Tongue (tissue), 1 donor: ENCODE measurements at regions not wholly inside any gene's neighbourhood (a gene's known extent, or its start where the extent isn't known, plus 50 kb on each side); places are given as distances from the start of the nearest gene placed in this dataset.

Source experiments
- DNase-seq: peaks from one replicate; pipeline ENCODE4 v3.0.0-alpha.2; 2015

DNA sequence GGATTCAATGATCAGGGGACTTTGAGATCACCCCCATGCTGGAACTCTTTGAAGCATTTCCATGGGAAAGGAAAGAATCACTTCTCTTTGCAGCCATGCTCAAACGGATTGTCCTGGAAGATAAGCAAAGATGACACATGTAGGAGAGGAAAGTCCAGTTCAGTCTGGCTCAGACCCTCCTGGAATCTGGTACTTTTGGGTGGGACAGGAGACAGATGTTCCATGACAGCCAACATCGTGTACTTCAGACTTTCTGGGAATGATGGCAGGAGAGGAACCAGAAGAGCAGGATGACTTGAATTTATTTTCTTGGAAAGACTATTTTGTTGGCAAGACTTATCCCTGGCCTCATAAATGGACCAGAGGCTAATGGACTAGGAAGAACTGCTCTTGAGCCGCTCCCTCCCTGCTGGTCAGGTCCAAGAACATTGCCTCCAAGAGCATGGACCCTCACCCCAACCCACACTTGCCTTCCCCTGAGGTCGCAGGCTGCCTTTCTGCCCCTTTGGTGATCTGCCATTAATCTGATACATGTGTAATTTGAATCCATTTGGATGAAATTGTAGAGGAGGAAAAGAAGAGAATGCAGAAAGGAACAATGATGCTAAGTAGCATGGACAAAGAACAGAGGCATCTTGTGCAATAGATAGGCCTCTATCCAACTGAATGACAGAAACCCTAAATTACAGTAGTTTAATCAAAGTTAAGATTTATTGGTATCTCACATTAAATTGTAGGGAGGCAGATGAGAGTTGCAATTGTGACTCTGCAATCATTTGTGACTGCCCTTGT is 201.0 kb downstream of the SNX19 start:
- DNase-seq = no peak

DNA sequence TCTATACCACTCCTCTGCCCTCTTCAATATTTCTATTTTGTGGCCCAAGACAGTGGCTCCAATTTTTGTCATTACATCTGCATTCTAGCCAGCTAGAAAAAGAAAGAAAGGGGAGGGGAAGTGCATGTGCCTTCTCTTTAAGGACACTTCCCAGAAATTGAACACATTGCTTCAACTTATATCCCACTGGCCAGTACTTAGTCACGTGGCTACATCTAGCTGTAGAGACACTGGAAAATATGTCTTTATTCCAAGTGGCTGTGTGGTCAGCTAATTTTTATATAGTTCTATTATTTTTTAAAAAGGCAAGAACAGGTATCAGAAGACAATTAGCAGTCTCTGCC is 200.4 kb downstream of the SNX19 start:
- no peak for DNase-seq

DNA sequence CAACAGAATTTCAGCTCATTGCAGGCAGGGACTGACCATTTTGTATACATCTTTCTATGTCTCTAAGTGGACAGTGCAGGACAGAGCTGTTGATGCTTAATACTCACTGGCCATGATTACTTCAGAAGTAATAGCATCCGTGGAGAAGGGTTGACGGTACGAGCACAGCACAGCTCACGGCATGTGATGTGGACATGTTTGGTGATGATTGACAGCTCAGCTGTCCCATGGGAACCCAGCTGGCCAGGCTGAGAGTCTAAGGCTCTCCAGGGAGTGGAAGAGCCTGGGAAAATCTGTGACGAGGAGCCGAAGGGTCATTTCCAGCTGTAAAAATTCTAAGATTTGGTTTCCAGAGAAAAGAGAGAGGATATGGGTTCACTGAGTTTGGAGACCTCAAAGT is 198.2 kb downstream of the SNX19 start:
- DNase-seq = no peak

DNA sequence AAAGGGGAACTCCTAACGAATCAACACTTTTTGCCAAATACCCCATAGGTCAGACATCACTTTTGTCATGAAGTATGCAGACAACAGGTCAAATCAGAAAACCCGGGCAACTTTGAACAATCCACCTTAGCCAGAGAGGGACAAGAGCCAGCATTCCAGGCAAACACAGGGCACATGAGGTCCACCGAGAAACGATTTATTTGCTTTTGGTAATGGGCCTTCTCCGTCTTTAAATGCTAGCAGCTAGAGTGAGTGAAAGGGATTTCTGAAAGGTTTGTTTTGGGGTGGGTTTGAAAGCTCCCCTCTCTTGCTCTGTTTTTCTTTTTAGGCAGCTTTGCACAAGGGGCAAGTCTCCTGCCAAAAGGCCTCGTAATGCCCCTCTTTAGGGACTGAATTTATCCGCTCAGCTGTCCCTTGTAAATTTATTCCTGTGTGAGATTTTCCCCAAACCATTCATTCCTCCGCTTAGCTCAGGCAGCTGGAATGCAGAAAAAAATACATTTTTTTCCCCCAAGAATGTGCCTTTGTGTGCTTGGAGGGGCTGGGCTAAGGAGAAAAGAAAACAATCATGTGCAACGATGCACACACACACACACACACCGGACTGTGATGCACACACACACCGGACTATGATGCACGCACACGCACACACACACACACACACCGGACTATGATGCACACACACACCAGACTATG is 196.9 kb downstream of the SNX19 start:
- DNase-seq = peak; percentile 82

DNA sequence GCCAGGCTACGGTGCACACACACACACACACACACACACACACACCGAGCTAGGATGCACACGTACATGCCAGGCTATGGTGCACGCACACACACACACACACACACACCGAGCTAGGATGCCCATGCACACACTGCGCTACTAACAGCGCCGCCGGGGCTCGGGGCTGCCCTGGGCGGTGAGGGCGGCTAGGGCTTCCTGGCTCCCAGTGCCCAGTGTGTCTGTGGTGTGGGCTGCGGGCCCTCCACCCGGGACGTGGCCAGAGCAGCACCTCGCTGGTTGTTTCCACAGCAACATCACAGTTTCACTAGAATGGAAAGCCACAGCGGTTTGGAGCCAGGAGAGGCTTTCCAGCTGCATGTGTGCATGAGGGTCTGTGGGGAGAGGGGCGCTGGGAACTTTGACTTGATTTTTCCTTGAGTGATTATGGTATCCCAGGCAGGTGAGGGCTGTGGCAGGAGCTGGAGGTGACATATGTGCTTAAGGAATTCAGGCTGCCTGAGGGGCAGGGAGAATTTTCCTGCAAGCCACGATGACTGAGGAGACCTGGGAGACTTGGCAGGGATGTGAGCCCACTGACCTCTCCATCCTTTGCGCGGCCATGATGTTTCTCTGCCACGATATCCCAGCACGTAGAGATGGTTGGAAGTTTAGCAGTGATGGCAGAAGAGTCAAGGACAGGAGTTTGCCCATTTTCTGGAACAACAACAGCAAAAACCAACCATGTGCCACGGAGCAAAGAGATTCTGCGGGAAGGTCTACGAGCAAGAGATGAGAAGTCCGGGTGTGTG is 195.9 kb downstream of the SNX19 start:
- DNase-seq = peak; percentile 33

DNA sequence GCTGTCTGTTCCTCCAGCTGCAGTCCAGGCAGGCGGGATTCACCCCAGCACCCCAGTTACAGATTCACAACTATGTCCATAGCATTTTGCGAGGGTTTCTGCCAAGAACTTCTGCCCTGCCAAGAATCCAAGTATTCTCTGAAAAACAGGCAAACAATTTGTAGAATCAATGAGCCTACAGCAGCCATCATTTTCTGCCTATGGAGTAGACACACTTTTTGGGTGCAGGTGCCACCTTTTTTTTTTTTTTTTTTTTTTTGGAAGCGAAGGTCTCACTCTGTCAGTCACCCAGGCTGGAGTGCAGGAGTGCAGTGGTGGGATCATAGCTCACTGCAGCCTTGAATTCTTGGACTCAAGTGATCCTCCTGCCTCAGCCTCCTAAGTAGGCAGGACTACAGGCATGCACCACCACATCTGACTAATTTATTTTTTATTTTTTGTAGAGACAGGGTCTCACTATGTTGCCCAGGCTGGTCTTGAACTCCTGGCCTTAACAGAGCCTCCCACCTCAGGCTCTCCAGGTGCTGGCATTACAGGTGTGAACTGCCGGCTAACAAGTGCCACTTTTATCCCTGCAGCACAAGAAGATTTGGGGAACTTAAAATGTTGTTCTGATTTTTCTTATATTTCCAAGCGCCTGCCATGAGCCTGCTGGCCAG is 195.1 kb downstream of the SNX19 start:
- DNase-seq = no peak

DNA sequence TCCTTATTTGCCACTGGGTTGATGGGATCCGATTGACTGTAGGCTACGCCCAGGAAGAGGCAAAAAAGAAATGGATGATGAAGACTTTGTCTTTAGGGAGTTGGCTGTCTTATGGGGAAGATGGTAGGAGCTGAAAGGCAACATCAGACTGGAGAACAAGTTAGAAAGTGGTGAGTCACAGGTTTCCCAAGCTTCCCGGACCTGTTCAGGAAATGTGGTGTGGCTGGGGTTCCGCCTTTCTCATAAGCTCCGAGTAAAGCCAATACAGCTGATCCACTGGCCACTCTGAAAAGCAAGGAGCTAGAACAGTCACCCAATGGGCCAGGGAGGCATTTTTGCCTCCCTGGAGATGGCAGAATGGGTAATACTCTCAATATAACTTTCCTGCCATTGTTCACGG is 194.5 kb downstream of the SNX19 start:
- DNase-seq = no peak

DNA sequence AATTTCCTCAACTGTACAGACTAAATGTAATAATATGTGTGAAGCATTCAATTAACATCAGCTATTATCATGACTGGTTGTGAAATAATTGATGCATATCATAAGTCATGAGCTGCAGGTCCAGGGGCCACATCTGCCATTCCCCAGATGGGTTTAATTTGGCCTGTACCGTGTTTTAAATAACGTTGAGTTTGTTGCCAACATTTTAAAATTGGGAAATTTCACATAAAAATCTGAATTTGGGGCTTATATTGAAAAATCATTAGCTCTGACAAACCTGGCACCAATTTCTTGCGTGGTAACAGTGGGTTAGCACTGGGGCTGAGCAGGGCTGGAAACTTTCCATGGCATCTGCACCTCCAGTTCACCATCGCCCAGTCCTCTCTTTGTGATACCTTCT is 193.9 kb downstream of the SNX19 start:
- DNase-seq = no peak

DNA sequence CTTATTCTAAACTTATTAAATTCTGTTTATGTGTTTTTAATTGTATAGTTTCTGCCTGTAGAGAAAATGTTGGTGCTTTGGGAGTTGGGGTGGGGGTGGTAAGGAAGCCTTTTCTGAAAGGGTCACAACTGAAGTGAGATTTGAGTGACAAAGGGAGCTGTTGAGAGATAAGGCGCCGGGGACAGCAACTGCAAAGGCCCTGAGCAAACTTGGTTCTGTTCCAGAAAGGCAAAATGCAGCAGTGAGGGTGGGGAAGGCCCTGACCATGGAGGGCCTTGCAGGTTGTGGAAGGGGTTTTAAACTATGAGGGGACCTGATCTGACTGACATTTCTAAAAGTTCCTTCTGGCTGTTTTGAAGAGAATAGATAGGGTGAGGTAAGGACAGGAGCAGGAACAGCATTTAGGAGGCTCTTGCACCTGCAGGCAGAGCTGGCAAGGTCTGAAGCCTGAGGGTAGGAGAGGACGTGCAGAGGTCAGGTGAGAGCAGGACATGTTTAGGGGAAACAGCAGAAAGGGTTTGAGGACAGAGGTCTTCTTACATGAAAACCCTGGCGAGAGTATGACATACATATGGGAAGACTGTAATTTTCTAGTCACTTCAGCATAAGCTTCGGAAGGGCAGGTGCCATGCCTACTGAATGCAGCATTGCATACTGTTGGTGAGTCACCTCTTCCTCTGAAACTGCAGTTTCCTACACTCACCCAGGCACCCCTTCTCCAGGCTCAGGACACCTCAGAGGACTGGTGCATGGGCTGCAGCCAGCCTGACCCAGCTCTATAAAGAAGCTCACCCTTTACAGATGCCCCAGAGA is 190.7 kb downstream of the SNX19 start:
- DNase-seq = peak; percentile 53

DNA sequence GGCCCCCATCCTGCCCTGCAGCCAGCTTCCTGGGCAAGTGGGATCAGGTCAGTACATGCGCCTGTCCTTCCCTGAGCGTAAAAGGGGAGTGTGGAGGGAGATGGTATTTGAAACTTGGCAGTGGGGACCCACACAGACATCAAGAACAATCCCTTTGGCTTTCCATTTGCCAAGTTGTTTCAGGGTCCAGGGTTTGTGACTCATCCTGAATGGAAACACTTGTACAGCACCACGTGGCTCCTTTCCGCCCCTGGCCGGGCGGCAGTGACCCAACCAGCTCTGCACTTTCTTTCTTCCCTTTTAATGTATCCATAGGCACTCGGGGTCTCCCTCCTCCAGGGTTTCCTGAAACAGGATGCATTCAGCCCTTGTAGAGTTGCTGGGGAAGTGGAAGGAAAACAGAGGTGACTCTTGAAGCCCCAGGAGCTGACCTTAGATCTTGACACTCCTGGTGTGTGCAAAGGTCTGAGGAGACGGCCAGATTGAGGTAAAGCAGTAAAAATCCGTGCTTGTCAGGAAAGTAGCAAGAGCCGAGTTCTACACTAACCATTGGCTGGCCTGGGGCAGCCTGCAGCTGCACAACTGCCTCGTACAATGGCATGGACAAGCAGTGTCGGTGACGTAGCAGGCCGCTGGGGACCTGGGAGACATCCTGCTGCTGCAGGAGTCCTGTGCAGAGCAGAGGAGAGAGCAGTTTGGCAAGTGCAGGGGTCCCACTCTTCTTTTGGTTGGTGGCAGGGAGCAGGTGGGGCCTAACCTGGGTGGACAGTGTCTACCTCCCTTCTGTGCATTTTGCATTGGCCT is 189.8 kb downstream of the SNX19 start:
- DNase-seq = peak; percentile 86

DNA sequence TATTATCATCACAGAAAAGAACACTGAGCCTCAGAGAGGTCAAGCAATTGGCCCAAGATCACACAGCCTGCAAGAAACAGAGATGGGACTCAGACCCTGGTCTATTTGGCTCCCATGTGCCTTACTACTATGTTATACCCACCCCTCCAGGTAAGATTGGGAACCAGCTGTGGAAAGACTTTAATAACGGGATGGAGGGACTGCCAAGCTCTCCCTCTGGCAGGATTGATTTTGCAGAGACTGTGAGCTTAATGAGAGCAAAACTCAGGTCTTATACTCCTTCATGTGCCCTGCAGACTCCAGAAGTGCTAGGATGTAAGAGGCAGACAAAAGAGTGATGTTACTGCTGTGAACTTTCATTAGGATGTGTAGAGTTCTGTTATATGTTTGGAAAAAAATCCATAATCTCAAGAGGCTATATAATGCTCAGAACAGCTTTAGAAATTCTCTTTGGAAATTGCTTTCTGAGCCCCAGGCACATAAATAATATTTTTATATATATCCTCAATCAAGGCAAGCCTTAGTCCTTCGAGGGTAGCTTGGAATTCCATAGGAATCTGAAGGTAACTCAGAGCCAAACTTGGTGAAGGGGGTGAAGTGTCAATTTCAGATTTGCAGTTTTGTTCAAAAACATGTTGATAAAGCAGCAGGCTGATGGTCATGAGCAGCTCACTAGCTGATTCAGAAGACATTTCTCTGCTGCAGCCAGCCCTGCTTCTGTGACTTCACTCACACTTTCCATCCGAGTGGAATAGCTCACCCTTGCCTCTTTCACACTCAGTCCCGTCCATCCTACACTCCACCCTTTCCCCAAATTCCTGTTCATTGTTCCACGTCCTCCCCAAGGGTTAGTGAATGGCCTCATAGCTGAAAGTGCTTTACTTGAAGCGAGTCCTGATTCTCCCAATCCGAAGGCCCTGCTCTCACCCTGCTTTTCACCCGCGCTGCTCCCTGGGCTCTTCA is 188.8 kb downstream of the SNX19 start:
- DNase-seq = no peak

DNA sequence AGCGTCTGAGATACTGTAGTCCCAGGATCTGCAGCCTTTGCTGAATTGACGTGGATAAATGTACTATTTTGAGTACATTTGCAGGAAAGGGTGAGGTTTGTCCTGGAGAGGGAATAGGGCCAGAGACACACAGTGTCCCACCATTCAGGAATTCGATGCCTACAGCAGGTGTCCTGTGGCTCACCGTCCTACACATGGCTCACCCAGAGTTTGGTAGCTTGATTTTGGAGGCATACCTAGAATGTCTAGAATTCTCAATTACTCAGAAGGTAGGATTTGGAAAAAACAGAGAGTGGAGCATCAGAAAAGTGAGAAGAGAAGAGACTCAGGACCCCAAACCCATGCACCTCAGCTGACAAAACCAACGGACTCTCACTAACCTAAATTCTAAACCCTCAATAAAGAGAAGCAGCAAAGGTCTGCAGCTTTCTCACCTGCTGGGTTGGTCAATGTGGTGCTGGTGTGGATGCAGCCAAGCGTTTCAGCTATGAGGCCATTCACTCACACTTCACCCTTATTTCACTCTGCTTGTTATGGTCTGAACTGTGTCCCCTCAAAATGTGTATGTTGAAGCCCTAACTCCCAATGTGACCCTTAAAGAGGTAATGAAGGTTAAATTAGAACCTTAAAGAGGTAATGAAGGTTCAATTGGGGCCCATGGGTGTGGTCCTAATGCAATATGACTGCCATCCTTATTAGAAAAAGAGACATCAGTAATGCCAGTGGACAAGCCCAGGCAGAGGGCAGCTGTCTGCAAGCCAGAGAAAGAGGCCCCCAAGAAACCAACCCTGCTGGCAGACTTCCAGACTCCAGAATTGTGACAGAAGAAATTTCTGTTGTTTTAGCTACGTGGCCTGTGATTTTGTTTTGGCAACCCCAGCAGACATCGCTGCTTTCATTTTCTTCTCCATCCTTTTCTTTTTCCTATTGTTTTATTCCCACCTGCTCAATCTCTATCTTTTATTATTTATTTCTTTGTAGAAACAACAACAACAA is 187.8 kb downstream of the SNX19 start:
- DNase-seq = peak; percentile 59

DNA sequence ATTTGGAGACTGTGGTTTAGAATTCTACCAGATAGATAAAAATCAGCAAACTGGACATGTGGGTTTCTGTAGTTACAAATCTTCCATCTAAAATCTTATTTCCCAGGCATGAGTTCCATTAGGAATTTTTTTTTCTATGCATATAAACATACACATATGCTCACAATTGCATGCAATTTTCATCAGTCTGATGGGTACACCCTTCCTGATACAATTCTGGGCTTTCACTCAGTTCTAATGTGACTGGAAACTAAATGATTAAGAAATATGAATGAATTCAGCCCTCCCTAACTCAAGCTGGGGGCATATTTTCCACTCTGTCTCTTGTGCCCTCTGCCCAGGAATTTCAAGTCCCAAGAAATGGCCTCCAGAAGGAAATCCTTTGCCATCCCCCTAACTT is 187.1 kb downstream of the SNX19 start:
- no peak for DNase-seq

DNA sequence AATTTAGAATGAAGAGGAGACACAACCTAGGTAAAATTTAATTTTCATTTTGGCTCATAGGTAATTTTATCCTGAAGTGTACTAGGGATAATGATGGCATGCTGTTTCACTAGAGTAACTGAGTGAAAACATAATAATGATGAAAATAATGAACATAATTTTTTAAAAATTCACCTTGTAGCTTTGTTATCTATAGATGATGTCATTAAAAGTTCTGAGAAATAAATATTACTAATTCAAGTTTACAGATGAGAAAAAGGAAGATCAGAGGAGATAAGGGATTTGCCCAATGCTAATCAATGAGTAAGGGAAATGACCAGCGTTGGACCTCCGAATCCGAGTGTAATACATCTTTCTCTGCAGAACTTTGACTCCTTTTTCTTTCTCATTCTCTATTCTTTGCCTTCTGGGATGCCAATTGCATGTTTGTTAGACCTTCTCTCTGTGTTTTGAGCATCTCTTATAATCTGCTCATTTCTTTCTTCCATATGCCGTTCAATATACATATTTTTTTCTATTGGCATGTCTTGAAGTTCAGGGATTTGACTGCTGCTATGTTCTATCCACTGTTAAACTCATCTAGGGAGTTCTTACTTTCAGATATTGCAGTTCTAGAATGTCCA is 186.5 kb downstream of the SNX19 start:
- no peak for DNase-seq

DNA sequence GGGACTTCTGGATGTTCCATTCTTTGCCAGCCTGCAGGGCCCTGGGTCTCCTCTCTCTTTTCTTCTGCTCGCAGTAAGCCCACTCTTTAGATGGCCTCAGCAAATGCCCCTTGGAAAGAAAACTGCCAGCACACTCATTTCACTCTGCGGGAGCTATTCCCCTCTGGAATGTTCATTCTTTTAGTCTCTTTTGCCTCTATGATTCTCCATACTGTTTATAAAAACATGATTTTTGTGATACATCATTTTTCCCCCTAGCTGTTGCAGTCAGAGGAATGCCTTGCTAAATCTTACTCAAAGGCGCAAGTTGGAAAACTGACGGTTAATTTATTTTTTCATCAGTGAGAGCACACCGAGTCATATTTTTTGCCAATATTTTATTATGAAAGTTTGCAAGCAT is 184.9 kb downstream of the SNX19 start:
- DNase-seq = no peak

DNA sequence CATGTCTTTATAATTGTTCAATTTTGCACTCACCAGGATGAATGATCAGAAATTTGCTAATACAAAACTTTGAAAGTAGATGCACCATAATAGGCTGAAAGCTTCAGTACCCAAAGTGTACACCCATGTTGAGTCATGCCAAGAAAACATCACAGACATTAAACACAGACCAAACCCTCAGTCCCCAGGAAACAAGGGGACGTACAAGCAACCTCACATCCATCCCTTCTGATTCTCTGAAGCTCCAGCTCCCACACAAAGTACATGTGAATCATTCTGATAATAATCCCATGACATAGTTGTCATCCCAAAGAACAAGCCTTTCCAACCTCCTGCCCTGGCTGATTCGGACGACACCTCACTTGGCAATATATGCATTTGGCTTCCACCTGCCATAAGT is 183.8 kb downstream of the SNX19 start:
- DNase-seq = no peak

DNA sequence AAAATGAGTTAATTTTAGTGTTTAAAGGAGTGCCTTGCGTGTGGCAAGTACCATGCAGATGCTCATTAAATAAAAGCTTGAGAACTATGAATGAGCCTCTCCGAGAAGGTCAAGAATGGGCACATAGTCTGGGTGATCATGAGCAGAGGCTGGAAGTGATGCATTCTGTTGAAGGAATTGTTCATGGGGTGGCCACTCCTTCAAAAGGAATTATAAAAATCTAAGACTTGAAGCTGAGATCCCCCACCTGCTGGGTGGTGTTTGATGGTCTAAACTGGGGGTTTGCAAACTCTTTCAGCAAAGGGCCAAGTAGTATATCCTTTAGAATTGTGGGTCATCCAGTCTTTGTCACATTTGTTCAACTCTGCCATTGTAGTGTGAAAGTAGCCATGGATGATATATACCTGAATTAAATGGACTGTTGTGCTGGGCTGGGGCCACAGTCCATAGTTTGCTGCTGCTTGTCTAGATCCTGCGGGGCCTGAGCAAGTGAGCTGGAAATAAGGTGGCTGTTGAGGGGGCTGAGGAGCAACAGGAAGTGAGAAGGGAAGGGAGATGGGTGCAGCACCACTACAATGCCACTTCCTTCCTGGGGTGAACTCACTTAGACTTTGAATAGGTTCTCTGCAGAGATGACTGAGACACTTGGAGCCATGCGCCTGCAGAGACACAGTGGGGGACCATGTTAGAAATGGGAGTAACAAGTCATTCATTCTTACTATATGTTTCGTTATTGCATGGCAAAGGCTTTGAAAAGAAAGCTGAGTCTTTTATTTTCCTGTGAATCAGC is 179.0 kb downstream of the SNX19 start:
- DNase-seq = no peak
